Activated CD4-positive, alpha-beta T cell treated with anti-CD3 and anti-CD28 coated beads, Interleukin-2, amount 50 U/mL, for 24 hours (primary cell): ENCODE measurements at regions not wholly inside any gene's neighbourhood (a gene's known extent, or its start where the extent isn't known, plus 50 kb on each side); places are given as distances from the start of the nearest gene placed in this dataset.

Experiments
- DNase-seq, 2 donors: peaks; one replicate each; pipeline ENCODE4 v3.0.0-alpha.2; 2020; ENCODE audit warnings: low read depth in 1 of 2, low spot score in 1 of 2

DNA sequence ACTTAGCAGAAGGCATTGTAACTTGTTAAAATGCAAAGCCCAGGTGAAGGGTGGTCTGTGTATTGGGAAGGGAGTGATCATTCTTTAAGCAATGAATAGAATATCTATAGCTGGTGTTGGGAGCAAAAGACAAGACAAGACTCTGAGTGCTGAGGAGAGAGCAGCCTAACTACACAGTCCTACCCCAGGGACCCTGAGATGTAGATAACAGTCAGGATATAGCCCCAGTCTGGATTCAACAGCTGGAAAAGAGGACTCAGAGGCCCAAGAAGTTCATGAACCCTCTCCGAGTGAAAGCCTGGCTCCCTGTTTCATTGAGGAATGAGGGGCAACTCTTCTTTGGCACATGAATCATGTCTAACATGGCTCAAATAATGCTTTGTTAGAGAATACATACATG is 310.7 kb upstream of the SLC14A2 start:
- DNase-seq, result no peak

DNA sequence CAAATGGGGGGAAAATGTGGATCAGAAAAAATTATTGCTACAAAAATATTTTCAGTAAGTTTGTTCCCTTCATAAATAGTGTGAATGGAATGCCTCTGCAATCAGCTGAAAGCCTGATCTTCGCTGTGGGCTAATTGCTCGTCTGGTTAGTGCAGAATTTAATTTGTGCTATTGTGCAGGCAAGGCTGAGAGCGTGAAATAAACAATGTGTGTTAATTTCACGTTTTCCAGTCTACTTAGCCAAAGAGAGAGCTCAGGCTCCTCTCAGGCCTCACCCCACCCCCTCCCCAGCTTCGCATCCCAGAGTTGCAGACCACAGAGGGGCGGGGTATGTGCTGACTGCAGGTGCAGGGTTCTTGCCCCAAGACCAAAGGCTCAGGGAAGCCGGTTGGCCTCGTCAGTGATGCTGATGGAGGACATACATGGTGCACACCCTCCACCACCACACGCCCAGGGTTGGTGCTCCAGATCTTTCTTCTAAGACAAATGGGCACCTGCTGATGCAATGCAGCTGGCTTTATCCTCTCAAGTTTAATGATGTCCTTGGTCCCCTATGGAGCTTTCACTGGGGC is 302.6 kb upstream of the SLC14A2 start:
- no peak for DNase-seq

DNA sequence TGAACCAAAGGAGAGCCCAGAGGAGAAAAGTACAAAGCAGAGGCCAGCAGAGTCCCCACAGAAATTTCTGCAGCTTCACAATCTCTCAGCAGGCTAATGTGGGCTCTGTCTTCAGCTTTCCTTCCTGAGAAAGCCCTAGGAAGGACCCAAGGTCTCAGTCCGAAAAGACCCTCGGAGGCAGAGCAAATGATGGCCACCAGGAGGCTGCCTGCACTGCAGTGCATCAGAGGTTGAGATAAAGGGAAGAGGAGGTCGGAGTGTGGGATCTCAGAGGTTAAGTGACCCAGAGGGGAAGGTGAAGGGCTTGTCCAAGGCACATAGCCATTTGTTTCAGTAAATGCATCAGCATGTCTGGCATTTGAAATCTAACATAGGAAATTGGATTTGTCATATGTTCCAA is 299.1 kb upstream of the SLC14A2 start:
- DNase-seq, result no peak

- DNase-seq, result no peak
Measured at GRCh38 chr18:45317948-45318640, 297.2 kb upstream of the SLC14A2 start.

GRCh38 chr18:45320724-45321123 is 294.6 kb upstream of the SLC14A2 start:
- no peak for DNase-seq

DNA sequence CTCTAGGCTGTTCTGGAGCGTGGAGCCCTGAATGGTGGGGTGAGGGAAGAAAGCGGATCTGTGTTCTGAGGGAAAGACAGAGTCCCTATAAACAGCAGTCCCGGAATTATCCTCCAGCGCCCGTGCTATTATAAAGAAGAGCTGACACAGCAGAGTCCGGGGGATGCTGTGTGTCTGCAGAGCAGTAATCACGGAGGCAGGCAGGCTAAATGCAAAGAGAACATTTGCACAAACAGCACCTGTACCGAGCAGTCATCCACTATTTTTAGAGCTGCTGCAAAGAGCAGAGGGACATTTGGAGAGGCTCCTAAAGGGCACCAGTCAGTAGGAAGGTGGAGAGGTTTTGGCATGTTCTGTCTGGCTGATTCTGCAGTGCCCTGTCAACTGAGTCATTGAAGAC is 293.8 kb upstream of the SLC14A2 start:
- DNase-seq, result no peak

- no peak for DNase-seq
Measured at GRCh38 chr18:45322343-45322742, 292.9 kb upstream of the SLC14A2 start.

DNA sequence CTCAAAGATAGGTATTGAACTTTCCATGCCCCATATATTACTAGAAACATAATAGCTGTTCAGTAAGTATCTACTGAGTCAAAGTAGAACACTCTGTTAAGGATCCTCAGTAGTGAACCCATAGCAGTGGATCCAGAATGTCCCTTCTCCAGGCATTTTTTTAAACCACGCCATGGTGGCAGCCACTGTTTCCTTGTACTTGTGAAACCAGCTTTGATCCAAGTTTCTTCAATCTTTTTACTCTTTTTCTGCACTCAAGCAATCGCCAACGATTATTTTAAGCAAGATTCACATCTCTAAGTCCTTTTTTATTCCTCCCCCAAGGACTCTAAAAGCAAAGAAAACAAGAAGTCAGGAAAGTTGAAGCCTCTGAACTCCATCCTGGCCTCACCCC is 291.2 kb upstream of the SLC14A2 start:
- DNase-seq, result no peak

DNA sequence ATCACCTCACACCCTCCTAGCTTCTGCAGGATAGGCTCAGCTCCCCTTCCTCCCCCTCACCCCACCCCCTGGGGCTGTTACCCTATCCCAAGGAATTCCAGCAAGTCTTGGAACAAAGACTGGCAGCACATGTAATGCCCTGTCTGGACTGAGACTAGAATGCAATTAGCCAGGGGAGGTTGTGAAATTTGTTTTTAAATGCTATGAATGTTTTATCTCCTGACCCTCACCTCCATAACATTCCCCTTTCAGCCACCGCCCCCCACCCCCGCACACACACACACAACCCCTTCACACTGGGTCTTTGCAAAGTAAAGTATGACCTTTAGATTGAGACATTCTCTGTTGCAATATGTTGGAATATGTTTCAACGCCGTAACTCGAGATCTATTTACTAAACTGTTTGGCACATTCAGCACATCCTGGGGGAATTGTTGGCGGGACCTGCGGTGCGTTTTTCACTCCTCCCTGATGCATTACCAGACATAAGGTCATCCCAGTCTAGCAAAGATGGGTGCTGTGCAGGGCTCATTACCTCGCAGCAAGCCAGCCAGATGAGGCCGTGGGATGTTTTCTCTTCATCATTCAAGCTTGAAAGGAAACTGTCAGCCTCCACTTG is 290.7 kb upstream of the SLC14A2 start:
- no peak for DNase-seq

- DNase-seq, result no peak
Measured at GRCh38 chr18:45325778-45326177, 289.5 kb upstream of the SLC14A2 start.

DNA sequence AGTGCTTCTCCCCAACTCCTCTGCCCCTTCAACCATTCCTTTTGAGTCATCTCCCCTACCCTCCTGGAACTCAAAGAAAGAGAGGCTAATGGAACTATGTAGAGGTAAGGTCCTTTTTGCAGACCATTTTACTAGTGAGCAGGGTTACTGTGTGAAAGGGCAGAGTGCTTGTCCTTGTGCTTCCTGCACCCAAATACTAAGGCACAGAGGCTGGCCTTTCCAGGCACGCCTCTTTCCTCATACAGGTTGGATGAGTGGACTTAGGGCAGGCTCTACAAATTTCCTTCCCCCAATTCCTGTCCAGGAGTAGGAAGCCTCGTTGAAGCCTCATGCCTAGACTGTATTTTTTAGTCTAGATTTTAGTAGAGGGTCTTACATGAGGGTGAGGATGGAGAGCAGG is 288.8 kb upstream of the SLC14A2 start:
- no peak for DNase-seq

DNA sequence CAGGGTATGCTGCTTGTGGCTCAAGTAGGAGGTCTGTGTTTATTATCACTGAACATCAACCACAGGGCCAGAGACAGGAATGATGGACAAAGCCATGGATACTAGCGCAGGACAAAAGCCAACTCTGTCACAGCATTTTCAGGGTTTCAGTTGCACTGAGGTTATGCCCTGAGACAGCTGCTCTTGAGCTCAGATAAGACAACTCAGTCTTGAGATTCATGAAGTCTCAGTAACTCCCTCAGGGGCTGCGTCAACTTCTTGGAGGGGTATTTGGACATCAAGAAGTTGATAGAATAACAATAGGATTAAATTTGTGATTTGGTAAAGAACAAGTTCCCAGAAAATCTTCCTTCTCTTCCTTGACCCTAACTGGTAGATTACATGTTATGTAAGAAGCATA is 287.0 kb upstream of the SLC14A2 start:
- no peak for DNase-seq

GRCh38 chr18:45328811-45329210 is 286.5 kb upstream of the SLC14A2 start:
- no peak for DNase-seq

DNA sequence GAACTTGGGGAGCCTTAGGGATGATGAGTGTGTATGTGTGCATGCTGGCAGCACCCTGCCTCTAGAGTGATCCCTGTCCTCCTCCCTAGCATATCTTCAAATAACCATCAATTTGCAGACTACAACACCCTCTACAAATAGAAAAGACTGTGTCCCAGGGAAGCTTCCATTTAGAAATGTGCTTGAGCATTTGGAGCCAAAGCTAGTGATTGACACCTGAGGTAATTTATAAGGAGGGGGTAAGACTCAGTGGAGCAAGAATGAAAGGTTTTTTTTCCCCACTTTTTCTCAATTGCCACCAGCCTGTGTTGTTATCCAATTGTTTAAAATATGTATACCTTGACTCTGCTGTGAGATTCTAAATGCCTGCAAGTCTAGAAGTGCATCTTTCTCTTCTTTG is 286.0 kb upstream of the SLC14A2 start:
- no peak for DNase-seq

GRCh38 chr18:45330170-45330594 is 285.1 kb upstream of the SLC14A2 start:
- no peak for DNase-seq

- no peak for DNase-seq
Measured at GRCh38 chr18:45332871-45333270, 282.4 kb upstream of the SLC14A2 start.

DNA sequence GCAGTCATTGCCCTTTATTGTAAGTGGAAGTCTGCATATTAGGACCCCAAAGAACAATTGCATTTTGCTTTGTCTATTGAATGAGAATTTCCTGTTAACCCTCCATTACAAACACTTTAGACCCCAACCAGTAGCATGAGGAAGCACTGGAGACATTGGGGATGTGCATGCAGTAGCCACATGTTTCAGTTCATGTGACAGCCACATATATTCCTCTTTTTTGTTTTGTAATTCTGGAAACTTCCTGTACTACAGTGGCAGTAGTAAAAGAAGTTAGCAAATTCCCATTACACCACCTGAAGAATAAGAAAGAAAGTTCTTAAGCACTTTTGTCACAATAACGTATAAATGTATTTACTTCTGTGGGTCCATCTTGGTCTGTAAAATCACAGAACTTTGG is 281.1 kb upstream of the SLC14A2 start:
- no peak for DNase-seq

DNA sequence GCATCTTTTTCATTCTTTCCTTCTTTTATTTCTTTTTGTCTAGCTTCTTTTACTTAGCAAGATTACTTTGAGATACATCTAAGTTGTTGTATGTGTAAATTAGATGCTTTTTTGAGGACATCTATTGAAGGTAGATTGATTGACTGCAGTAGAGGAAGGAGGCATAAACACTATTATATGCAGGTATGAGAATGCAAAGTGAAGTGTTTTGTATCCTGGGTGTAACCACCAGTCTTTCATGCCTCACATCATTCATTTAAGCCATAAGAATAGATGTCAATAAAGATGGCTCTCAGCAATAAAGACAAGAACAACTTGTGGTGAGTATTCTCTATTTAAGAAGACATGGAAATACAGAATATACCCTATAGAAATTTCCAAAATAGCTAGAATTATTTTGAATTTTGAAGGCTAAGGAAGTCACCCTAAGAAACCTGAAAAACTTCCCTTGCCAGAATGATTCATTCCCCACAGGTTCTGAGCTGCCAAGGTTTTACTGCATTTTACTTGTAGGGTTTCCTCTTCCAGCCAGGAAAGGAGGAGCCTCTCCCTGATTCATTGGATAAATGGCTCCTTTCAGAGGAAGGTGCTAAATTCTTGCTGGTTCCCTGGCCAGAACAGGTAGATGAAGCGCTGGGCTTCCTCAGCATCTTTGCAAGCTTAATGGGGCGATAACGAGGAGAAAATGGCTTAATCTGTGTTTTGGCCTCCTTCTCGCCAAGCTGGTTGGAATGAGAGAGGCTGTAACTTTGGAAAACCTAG is 279.8 kb upstream of the SLC14A2 start:
- no peak for DNase-seq

GRCh38 chr18:45336448-45336847 is 278.8 kb upstream of the SLC14A2 start:
- no peak for DNase-seq

DNA sequence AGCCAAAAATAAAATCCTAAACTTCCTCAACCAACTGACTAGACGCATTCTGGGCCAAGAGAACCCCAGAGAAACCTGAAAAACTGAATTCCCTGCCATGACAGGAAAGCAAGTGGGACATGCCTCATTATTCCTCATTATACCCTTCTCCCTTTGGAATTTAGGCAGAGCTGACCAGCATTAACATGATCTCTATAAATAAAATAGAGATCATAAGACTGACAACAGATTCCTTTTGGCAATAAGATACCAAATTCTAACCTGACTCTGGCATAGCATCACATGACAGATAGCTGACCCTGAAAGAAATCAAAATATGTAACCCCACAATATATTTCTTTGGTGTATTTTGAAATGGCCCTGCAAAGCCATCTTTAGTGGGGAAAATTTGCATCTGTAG is 277.8 kb upstream of the SLC14A2 start:
- DNase-seq, result no peak

DNA sequence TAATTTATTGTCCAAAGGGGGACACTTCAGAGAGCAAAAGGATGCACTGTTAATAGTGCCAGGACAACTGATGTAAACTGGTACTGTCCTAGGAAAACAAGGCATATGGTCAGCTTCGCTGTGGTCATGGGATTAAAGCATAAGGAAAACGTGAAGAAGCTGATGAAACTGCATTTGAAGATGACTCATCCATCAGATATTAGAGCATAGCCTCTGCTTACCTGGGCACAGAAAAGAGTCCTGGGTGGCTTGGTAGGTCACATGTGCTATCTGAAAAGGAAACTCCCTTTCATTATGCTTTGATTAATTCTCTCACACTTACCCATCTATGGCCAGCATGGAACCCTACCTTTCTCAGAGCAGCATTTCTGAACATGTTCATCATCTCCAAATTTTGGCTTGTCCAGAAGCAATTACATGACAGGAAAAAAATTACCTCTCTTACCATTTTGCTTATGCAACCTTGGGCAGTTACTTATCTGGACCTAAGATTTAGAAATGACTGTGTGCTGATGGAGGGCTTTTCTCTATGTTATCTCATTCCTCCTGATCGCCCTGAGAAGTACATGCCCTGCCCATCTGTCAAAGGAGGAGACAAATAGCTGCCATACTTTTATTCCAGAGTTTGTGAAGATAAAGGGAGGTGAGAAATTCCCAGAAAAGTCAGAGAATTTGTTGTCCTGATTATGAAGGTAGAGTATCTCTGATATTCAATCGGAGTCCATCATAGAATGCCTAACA is 275.3 kb upstream of the SLC14A2 start:
- no peak for DNase-seq
